GM19023 (cell line): ENCODE measurements at regions not wholly inside any gene's neighbourhood (a gene's known extent, or its start where the extent isn't known, plus 50 kb on each side); places are given as distances from the start of the nearest gene placed in this dataset.

Experiments
- ATAC-seq: cut with Tn5 transposase; IDR thresholded peaks from one replicate; pipeline ENCODE4 v1.9.1; 2021; ENCODE audit warnings: mild to moderate bottlenecking, moderate library complexity; ENCODE audit not compliant: unreplicated experiment

DNA sequence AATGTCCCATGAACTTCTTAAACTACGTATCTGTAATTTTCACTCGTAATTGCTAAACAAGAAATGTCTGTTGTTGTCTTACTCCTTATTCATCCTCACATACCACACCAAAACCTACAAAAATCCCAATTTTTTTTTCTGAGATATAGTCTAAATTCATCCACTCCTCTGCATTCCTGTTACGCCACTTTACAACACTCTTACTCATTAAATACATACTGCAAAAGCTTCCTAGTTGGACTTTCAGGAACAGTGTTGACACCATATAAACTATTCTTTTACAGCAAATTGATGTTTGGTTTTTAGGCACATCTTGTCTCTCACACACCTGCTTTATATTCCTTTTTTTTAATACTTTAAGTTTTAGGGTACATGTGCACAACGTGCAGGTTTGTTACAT lies 934.9 kb upstream of the CADM2 start:
- ATAC-seq = no peak

DNA sequence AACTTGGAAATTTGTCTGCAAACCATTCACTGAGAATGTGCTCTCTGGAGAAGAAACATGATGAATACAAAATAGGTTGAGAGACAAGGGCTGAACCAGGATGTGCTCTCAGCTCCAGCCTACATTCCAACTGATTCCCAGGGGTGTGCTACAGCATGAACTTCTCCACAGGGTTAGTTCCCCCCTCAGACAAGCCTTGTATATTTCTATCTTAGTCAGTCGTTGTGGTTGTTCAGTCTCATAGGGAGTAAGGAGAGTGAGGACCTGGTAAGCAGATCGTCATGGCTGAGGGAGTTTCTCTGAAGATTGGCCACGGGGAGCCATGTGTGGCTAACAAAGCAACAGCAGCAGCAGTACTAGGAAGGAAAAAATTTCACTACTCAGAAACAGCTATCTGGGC lies 919.7 kb upstream of the CADM2 start:
- ATAC-seq = no peak

DNA sequence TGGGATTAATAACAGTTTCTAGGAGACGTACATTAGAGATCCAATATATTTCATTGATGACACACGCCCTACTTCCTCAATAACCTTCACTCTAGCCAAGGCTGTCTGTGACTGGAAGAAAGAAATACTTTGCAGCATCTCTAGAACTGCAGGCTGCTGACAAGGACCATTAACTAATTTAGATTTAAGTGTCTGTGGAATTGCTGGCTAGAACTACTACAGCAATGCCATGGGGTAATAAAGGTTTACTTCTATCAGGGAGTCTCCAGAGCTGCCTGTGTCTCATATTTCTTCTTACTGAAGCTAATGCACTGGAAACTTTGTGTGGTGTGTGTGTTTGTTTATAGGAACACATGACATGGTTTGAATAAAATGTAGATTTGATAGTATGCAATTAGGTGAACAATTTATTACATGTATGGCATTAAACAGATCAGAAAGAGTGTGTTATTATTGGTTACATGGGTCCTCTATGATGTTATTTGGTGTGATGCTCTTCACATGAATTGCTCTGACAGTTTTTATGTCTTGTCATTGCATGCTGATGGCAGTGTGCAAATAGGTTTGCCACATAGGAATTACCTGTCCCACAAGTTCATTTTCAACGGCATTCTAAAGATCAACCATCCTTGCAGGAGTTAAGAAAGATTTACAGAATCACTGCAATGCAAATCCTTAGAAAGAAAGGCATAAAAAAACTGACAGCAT lies 916.2 kb upstream of the CADM2 start:
- no peak for ATAC-seq

DNA sequence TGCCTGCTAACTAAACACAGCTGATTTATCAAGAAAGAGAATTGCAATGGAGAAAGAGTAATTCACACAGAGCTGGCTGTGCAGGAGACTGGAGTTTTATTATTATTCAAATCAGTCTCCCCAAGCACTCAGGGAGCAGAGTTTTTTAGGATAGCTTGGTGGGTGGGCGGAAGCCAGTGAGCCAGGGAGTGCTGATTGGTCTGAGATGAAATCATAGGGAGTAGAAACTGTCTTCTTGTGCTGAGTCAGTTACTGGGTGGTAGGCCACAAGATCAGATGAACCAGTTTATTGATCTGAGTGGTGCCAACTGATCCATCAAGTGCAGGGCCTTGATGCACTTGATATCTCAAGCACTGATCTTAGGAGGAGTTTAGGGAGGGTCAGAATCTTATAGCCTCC lies 891.9 kb upstream of the CADM2 start:
- no peak for ATAC-seq

DNA sequence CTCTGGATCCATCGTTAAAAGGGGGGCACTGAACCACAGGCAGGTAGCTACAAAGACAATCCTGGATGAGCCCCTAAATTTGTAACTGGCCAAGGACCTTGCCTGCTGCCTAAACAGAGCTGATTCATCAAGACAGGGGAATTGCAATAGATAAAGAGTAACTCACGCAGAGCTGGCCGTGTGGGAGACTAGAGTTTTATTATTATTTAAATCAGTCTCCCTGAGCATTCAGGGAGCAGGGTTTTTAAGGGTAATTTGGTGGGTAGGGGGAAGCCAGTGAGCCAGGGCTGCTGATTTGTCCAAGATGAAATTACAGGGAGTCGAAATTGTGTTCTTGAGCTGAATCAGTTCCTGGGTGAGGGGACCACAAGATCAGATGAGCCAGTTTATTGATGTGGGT lies 885.1 kb upstream of the CADM2 start:
- no peak for ATAC-seq

DNA sequence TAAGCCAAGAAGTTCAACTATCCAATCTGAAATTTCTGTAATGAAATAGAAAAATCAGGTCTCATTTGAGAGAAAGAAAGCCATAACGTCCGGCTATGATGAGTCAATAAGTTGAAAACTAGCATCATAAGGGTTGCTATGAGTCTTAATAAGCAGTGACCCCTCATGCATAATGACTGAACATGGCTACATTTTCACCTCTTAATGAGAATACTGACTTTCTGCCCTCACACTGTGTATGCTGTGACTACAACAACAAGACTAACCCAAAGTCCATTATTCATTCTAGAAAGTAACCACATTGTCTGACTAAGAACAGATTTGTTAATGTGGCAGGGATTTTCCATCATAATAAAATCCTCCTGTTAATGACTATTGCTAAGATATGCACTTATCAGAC lies 884.0 kb upstream of the CADM2 start:
- no peak for ATAC-seq

DNA sequence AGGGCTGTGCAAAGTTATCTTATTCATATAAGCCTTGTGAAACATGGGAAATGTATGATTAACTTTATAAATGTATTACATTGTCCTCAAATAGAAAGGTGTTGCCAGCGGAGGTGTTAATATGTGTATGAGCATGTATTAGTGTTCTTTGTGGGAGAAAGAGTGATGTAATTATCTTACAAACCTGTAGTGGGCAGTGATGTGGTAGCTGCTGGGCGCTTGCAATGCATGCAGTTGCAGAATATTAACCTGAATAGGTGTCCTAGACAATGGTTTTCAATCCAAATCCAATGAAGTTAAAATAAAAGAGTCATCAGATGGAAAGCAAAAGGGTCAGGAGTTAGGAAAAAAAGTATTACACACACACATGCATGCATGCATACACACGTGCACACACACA lies 881.3 kb upstream of the CADM2 start:
- ATAC-seq = no peak

DNA sequence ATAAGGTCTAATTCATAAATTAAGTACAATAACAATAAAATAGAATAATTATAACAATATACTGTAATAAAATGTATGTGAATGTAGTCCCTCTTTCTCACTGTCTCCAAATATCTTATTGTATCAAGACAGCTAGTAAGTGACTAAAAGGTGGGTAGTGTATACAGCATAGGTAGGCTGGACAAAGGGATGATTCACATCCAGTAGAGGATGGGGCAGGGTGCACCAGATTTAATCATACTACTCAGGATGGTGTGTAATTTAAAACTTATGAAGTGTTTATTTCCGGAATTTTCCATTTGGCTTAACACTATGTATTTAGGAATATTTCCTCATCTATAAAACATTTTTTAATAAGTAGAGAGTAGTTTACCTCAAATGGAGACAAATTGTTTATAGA lies 876.1 kb upstream of the CADM2 start:
- no peak for ATAC-seq

DNA sequence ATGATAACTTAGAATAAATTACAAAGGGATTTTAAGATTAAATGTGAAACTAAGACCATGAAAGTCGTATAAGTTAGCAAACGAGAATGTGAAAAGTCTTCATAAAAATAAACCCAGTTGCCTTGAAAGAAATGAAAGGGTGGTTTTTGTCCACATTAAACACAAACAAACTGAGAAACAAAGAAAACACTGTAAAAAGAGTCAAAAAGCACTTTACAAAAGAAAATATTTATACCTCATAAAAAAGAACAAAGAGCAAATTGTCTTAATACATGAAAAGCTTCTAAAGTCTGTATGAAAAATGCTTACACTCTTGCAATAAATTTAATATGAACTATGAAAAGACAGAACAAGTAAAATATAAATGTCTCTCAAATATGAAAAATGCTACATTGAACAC lies 865.9 kb upstream of the CADM2 start:
- ATAC-seq = no peak

DNA sequence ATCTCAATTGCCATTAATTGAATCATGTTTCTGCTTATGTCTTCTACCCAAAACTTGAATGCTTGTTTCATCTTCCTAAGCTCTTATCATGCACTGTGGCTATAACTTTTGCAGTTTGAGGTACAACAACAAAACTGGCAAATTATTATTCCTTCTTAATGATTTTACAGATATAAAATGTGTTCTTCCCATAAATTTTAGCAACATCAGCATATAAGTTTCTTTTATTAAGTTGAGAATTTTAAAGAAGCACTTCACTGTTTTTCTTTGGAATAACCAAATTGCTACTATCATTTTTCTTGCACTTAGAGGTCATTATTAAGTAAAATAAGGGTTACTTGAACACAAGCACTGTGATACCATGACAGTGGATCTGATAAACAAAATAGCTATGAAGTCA lies 862.6 kb upstream of the CADM2 start:
- no peak for ATAC-seq

DNA sequence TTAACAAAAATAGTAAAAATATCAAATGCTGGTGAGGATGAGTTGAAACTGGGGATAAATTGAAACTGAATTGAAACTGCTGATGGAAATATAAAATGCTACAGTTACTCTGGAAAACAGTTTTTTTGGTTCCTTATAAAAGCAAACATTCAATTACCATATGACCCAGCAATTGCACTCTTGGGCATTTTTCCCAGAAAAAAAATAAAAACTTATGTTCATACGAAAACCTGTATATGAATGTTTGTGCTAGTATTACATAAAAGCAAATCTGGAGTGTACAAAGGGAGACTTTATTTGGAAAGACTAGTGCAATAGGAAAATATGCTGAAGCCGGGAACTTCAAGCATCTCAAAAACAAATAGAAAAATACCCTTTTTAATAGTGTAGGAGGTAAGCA lies 857.9 kb upstream of the CADM2 start:
- no peak for ATAC-seq

DNA sequence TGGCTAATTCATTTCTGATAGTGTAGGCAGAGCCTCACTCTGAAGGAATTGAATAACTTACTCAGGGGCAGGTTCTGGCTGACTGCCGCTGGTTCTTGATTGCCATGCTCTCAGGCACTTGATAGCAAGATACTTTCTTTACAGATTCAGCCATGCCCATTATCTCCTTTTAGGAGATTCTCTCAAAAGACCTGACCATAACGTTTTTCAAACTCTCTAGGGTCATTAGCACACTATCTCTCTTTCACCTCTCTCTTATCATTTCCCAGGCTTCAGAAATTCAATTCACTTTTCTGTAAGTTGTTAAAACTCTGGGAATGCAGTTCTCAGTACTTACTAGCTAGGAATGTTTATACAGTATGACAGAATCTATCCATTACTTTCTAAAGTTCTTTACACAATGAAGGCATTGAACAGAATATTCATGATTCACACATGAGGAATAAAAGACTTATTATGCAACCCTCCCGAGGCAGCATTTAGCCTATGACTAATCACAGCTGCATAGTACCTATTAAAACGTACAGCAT lies 850.3 kb upstream of the CADM2 start:
- no peak for ATAC-seq

DNA sequence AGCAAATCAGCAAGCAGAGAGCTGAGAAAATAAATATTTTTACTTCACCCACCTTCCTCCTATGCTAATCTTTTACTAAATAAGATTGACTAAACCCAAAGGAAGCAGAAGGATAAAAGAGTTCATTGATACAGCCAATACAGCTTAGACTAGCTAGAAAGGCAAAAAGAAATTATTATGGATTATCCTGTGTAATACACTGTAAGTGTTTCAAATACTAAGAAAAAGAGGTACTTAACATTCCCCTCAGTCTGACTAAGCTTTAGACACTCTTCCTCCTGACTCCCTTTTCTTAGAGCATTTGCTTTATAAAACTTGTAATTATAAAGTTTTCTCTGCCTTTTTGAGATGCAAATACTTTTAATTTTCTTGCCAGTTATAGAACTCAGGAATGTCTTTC lies 848.9 kb upstream of the CADM2 start:
- ATAC-seq = no peak

DNA sequence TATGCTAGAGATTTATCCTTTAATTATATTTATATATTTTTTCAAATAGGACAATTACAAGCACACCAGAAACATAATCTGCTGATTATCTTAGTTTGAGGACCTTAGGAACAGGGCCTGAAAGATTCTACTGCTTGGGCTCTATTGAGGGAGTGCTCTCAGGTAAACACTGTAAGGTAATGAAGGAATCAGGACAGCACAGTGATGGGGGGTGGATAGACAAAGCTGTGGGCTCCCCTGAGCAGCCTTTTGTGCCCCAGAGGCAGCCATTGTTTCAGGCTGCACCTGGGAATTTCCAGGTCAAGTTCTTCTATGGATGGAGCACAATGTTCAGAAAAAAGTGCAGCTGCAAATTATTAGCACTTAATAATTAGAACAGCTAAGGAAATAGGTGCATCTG lies 848.0 kb upstream of the CADM2 start:
- ATAC-seq = no peak

DNA sequence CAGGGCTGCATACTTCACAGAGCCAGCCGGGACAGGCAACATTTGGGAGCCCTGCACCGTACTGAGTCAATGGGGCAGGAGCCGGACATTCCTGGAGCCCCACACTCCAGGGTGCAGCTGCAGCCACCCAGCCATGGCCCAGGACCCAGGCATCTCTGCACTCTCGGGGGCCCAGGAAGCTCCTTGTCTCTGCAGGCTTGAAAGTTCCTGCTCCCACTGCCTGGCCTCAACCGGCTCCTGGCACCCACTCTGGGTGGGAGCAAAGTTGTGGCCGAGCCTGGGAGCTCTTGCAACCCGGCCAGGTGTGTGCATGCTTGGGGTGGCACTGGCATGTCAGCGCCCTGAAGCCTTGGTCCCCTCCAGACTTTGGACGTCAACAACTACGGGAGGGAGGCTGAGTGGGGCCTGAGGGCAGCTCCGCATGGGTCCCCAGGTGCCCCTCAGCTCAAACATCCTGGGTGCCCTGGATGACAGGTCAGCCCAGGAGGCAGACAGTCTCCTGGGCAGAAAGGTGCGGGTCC lies 833.5 kb upstream of the CADM2 start:
- ATAC-seq = no peak

DNA sequence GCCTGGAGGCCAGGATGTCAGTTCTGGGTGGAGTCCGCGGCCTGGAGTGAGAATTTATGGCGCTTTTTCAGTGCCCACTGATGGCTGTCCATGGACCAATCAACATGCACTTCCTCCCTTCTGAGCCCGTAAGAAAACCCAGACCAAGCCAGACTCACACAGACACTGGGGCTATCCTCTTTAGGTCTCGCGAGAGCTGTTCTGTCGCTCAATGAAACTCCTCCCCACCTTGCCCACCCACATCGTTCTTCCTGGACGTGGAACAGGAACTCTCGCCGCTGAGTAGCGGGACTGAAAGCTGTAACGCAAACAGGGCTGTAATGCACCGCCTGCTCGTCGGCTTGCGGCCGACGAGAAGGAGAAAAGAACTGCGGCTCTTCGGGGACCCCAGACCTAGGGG lies 833.0 kb upstream of the CADM2 start:
- ATAC-seq = no peak

DNA sequence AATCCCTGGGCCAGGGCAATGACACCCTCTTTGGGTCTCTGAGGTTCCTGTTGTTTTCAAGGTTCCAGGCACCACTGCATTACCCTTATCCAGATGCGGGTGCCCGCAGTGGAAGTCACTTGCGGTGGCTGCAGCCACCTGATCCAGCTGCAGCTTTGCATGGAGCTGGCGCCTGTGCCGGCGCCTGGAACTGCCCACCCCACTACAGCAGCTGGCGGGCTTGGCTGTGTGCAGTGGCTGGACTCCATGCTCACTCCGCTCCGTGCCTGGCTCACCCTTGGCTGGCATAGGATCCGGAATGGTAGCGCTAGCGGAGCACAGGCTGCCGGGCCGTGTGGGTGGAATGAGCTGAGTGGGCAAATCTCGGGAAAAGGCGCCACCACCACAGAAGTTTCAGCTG lies 832.6 kb upstream of the CADM2 start:
- no peak for ATAC-seq

DNA sequence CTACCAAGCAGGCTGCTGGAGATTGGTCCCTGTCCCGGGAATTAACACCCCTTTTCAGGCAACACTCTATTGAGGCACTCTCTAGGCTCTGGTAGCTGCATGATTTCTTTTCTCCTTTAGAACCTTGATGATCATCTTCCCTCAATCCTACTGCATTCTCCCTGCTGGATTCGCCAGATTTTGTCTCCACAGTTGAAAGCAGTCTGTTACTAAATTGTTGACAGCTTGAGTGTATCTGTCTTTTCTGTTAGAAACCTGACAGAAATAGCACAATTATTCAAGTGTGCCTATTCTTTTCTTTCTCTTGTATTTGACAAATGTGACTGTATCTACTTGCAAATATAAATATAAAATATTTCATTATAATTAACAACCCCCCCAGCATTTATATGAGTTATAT lies 830.8 kb upstream of the CADM2 start:
- no peak for ATAC-seq

DNA sequence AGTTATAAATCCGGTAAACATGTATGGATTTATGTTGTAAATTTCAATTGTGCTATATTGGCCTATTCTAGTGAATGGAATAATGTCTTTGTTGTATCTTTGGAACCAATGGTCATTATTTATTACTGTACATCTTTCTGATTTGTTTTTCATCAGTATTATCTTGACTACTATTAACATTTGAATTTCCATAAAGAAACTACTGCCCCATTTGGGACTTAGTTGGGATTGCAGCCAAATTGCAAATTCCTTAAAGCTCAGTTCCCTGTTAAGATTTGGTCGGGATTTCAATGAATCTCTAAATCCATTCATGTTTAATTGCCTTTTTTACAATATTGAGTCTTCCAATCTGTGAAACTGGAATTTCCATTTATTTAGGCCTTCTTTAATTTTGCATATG lies 822.4 kb upstream of the CADM2 start:
- no peak for ATAC-seq

DNA sequence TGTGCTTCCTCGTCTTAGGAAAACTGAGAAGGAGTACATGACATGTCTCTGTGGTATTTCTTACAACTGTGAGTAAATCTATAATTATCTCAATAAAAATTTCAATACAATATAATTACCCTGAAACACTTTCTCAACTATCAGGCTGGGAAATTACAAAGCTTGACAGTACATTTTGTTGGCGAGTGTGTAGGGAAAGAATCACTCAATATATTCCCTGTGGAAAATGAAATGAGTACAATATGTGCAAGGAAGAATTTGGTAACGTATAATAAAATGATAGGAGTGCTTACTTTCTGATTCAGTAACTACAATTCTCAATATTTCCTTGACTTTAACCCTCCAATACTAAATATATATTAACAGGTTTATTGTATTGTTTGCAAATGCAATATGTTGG lies 818.2 kb upstream of the CADM2 start:
- no peak for ATAC-seq

DNA sequence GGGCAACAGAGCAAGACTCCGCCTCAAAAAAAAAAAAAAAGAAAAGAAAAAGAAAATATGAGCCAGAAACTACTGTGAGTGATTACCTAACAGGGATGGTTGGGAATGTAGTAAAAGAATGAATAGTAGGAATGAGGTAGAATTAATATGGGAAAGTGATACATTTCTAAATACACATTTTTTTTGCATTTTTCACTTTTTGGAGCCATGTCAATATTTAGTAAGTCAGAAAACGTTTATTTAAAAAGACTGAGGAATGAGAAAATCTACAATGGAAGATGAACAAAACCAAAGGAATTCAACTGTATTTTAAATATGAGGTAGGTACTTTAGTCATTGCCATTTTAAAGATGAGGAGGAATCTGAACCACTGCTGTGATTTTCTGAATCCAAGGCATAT lies 817.2 kb upstream of the CADM2 start:
- ATAC-seq = no peak

DNA sequence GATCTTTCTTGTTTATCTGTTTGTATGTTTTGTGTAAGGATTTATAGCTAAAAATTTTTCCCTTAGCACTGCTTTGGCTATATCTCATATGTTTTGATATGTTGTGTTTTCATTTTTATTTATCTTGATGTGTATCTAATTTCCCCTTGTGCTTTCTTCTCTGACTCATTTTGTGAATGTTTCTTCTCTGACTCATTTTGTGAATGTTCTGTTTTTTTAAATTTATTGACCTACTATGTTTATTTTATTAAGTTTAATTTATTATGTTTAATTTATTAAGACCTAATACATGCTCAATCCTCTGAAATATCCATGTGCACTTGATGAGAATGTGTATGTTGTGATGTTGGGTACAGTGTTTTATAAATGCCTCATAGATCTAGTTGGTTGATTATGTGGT lies 793.5 kb upstream of the CADM2 start:
- ATAC-seq = no peak

DNA sequence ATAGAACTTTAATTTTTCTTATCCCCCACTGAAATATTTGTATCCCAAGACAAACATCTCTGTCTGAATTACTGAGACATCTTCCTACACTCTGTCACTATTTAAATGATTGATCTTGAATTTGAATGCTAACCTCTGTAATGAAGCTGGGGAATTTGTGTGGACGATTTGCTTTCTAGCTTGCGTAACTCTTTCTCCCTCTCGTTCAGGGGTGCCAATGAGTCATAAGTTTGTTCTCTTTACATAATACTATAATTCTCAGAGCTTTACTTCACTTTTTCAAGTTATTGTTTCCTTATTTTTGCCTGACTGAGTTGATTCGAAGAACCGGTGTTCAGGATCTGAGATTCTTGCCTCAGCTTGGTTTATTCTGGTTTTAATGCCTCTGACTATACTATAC lies 783.3 kb upstream of the CADM2 start:
- ATAC-seq = no peak
